ENCODE measurements at regions not wholly inside any gene's neighbourhood (a gene's known extent, or its start where the extent isn't known, plus 50 kb on each side); places are given as distances from the start of the nearest gene placed in this dataset.

GRCh38 chr7:118586248-118586647 lies 361.7 kb downstream of the ANKRD7 start:
- TF ChIP-seq POLR2AphosphoS5 (IDR thresholded peaks at IDR 0.05; ENCODE audit: low read depth) (no peak), SPI1 (IDR thresholded peaks at IDR 0.05; ENCODE audit: borderline replicate concordance, low read depth) (no peak), GABPA (IDR thresholded peaks at IDR 0.05; ENCODE audit: low read depth) (no peak), REST (IDR thresholded peaks at IDR 0.05; ENCODE audit: insufficient replicate concordance, low read depth) (no peak), CTCF (IDR thresholded peaks at IDR 0.05; ENCODE audit: insufficient read depth, low read length) (no peak)
- H3K27ac ChIP-seq (replicated peaks), result no peak overlapping the region
- DNase-seq (ENCODE audit: low read depth in 1 of 2, low spot score in 1 of 2), result no peak
- no peak overlapping the region for H3K4me3 ChIP-seq (replicated peaks; ENCODE audit: insufficient read depth, low read length)
- H3K27me3 ChIP-seq (ENCODE audit: insufficient read depth, poor library complexity, severe bottlenecking), result no peaks in the 10 kb centered on the region

GRCh38 chr7:118590107-118590506 lies 365.6 kb downstream of the ANKRD7 start:
- peak in 1 of 2 experiments; percentile 8 for DNase-seq (ENCODE audit: low read depth in 1 of 2, low spot score in 1 of 2)
- no peak for TF ChIP-seq POLR2AphosphoS5 (IDR thresholded peaks at IDR 0.05; ENCODE audit: low read depth)
- no peak for TF ChIP-seq SPI1 (IDR thresholded peaks at IDR 0.05; ENCODE audit: borderline replicate concordance, low read depth)
- TF ChIP-seq GABPA (IDR thresholded peaks at IDR 0.05; ENCODE audit: low read depth), result no peak
- TF ChIP-seq REST (IDR thresholded peaks at IDR 0.05; ENCODE audit: insufficient replicate concordance, low read depth), result no peak
- no peak for TF ChIP-seq CTCF (IDR thresholded peaks at IDR 0.05; ENCODE audit: insufficient read depth, low read length)

GRCh38 chr7:118602090-118602489 lies 377.6 kb downstream of the ANKRD7 start:
- no peak for DNase-seq (ENCODE audit: low read depth in 1 of 2, low spot score in 1 of 2)
- Histone ChIP-seq H3K27me3 (ENCODE audit: insufficient read depth, poor library complexity, severe bottlenecking) (no peaks in the 10 kb centered on the region), H3K4me3 (replicated peaks; ENCODE audit: insufficient read depth, low read length) (no peak overlapping the region), H3K27ac (replicated peaks) (no peak overlapping the region)
- TF ChIP-seq SPI1 (IDR thresholded peaks at IDR 0.05; ENCODE audit: borderline replicate concordance, low read depth) (no peak), CTCF (IDR thresholded peaks at IDR 0.05; ENCODE audit: insufficient read depth, low read length) (no peak), REST (IDR thresholded peaks at IDR 0.05; ENCODE audit: insufficient replicate concordance, low read depth) (no peak), GABPA (IDR thresholded peaks at IDR 0.05; ENCODE audit: low read depth) (no peak), POLR2AphosphoS5 (IDR thresholded peaks at IDR 0.05; ENCODE audit: low read depth) (no peak)

More at GRCh38 chr7:118590107-118590506, 365.6 kb downstream of the ANKRD7 start:
- Histone ChIP-seq H3K4me3 (replicated peaks; ENCODE audit: insufficient read depth, low read length) (no peak overlapping the region), H3K27me3 (ENCODE audit: insufficient read depth, poor library complexity, severe bottlenecking) (no peaks in the 10 kb centered on the region), H3K27ac (replicated peaks) (no peak overlapping the region)
